ENCODE measurements at regions not wholly inside any gene's neighbourhood (a gene's known extent, or its start where the extent isn't known, plus 50 kb on each side); places are given as distances from the start of the nearest gene placed in this dataset.

- TF ChIP-seq CTCF (conservative IDR thresholded peaks at IDR 0.05) = no peak
- H3K9me3 Mint-ChIP-seq = no peaks in the 10 kb centered on the region
- no peaks in the 10 kb centered on the region for H3K27me3 Mint-ChIP-seq (ENCODE audit: low read depth)
- no peaks in the 10 kb centered on the region for H3K4me1 Mint-ChIP-seq
- H3K36me3 Mint-ChIP-seq (ENCODE audit: low read depth) = no peaks in the 10 kb centered on the region
- no peak overlapping the region for H3K4me3 Mint-ChIP-seq
- no peak for DNase-seq (ENCODE audit: low read depth, low spot score)
- H3K27ac Mint-ChIP-seq (ENCODE audit: unreplicated experiment) = no peak overlapping the region
Measured at GRCh38 chr3:191065181-191065805, 133.7 kb upstream of the OSTN start.

DNA sequence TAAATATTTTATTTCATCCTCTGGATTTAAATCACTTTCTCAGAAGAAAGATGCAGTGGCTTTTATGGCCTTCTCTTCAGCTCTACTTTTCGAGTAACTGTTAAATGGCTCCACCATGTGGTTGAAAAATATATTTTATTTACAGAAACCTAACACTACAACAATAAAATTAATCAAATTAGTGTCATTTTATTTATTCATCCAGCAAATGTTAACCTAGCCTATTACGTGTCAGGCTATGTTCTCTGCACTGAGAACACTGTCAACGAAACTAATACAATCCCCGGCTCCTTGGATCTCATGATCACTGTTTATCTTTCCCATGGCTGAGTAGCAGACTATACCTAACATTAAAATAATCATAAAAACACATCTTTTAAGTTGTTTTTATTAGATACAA, 148.0 kb upstream of the OSTN start:
- Mint-ChIP-seq H3K27me3 (ENCODE audit: low read depth) (no peaks in the 10 kb centered on the region), H3K9me3 (no peaks in the 10 kb centered on the region), H3K4me3 (no peak overlapping the region), H3K36me3 (ENCODE audit: low read depth) (no peaks in the 10 kb centered on the region), H3K27ac (ENCODE audit: unreplicated experiment) (no peak overlapping the region), H3K4me1 (no peaks in the 10 kb centered on the region)
- no peak for DNase-seq (ENCODE audit: low read depth, low spot score)
- TF ChIP-seq CTCF (conservative IDR thresholded peaks at IDR 0.05) = peak; percentile 83

DNA sequence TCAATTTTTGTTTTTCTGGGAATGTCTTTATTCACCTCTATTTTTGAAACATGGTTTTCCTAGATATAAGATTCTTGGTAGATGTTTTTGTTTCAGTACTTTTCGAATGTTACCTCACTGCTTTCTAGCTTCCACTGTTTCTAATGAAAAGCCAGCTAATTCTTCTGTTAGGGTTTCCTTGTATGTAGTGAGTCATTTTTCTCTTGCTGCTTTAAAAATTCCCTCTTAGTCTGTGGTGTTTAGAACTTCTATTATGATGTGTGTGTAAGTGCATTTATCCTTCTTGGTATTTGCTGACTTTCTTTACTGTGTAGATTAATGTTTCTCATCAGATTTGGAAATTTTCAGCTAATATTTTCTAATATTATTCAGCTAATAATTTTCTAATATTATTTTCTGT, 151.1 kb upstream of the OSTN start:
- no peak for DNase-seq (ENCODE audit: low read depth, low spot score)
- no peak for TF ChIP-seq CTCF (conservative IDR thresholded peaks at IDR 0.05)
- H3K36me3 Mint-ChIP-seq (ENCODE audit: low read depth) = no peaks in the 10 kb centered on the region

DNA sequence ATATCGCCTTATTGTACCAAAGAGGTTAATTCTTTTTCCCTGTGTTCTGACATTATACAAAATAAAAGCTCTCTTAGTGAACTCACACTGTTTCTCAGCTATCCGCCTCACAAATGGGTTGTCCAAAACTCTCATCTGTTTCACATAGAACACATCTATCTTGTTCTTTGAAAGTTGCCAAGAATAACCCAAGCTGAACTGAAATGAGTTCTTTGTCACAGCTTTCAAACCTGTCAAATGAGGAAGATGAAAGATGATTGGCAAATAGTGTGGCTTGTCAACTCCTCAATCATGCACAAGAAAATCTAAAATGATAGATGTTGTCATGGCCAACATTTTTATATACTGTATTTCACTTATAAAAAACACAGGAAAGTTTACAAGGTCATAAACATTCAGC, 168.1 kb upstream of the OSTN start:
- H3K4me1 Mint-ChIP-seq = no peaks in the 10 kb centered on the region
- H3K4me3 Mint-ChIP-seq = no peak overlapping the region
- no peak for DNase-seq (ENCODE audit: low read depth, low spot score)
- H3K36me3 Mint-ChIP-seq (ENCODE audit: low read depth) = no peaks in the 10 kb centered on the region
- no peak overlapping the region for H3K27ac Mint-ChIP-seq (ENCODE audit: unreplicated experiment)
- H3K27me3 Mint-ChIP-seq (ENCODE audit: low read depth) = no peaks in the 10 kb centered on the region
- H3K9me3 Mint-ChIP-seq = no peaks in the 10 kb centered on the region
- TF ChIP-seq CTCF (conservative IDR thresholded peaks at IDR 0.05) = no peak

More for the DNA sequence above, 151.1 kb upstream of the OSTN start:
- no peak overlapping the region for H3K27ac Mint-ChIP-seq (ENCODE audit: unreplicated experiment)
- H3K4me1 Mint-ChIP-seq = no peaks in the 10 kb centered on the region
- peaks cover 5% of the 10 kb centered on the region for H3K9me3 Mint-ChIP-seq
- H3K27me3 Mint-ChIP-seq (ENCODE audit: low read depth) = no peaks in the 10 kb centered on the region
- no peak overlapping the region for H3K4me3 Mint-ChIP-seq

GRCh38 chr3:191030491-191030890, 168.0 kb upstream of the GMNC start:
- H3K27me3 Mint-ChIP-seq (ENCODE audit: low read depth) = no peaks in the 10 kb centered on the region
- H3K4me3 Mint-ChIP-seq = no peak overlapping the region
- H3K4me1 Mint-ChIP-seq = no peaks in the 10 kb centered on the region
- no peak for TF ChIP-seq CTCF (conservative IDR thresholded peaks at IDR 0.05)
- no peaks in the 10 kb centered on the region for H3K9me3 Mint-ChIP-seq
- H3K27ac Mint-ChIP-seq (ENCODE audit: unreplicated experiment) = no peak overlapping the region
- DNase-seq (ENCODE audit: low read depth, low spot score) = no peak
- no peaks in the 10 kb centered on the region for H3K36me3 Mint-ChIP-seq (ENCODE audit: low read depth)
